CD14-positive monocyte (primary cell): ENCODE measurements at regions not wholly inside any gene's neighbourhood (a gene's known extent, or its start where the extent isn't known, plus 50 kb on each side); places are given as distances from the start of the nearest gene placed in this dataset.
"Not testable (repeated sequence)": the region's sequence is repeated elsewhere in the genome, so short reads cannot be mapped to it uniquely, and the experiment has no call there.

Source experiments
- DNase-seq, 3 donors: peaks; one replicate each; pipeline ENCODE4 v3.0.0-alpha.2; 2011 to 2022
- H2AFZ ChIP-seq: 2 replicates; pipeline ENCODE4 v1.6.0; 2012; ENCODE audit warnings: mild to moderate bottlenecking, low read depth, low read length, inconsistent platforms; ENCODE audit not compliant: insufficient read depth, poor library complexity, severe bottlenecking
- H3K27ac ChIP-seq, 2 donors: 1 replicate in 1 of 2; 2 replicates in 1 of 2; pipeline ENCODE4 v1.5.1; 2012 to 2013; ENCODE audit warnings: low read length in 2 of 2, control low read depth in 1 of 2, inconsistent platforms in 1 of 2, low read depth in 1 of 2, mild to moderate bottlenecking in 1 of 2
- H3K27me3 ChIP-seq, 2 donors: one replicate each; pipeline versions ENCODE4 v1.6.0 to v1.6.1; 2011 to 2013; ENCODE audit warnings: low read length in 2 of 2; ENCODE audit not compliant: control insufficient read depth in 2 of 2, insufficient read depth in 2 of 2
- H3K36me3 ChIP-seq, 2 donors: replicated peaks in 1 of 2; 1 replicate in 1 of 2; 2 replicates in 1 of 2; pipeline versions ENCODE4 v1.5.1 to v1.6.1; 2012 to 2013; ENCODE audit warnings: low read length in 2 of 2, control low read depth in 1 of 2, inconsistent platforms in 1 of 2, mild to moderate bottlenecking in 1 of 2; ENCODE audit not compliant: insufficient read depth in 2 of 2, control insufficient read depth in 1 of 2
- H3K4me1 ChIP-seq, 2 donors: 1 replicate in 1 of 2; 2 replicates in 1 of 2; pipeline versions ENCODE4 v1.5.1 to v1.6.1; 2012 to 2013; ENCODE audit warnings: low read length in 2 of 2, control low read depth in 1 of 2, inconsistent platforms in 1 of 2, mild to moderate bottlenecking in 1 of 2, moderate library complexity in 1 of 2; ENCODE audit not compliant: insufficient read depth in 2 of 2, control insufficient read depth in 1 of 2
- H3K4me2 ChIP-seq: replicated peaks from 2 replicates; pipeline ENCODE3; 2012; ENCODE audit warnings: low read length, moderate library complexity, mild to moderate bottlenecking; ENCODE audit not compliant: poor library complexity, severe bottlenecking; ENCODE audit errors: extremely low read depth
- H3K4me3 ChIP-seq, 3 experiments: fragments of 200-600 bp in 1 of 3; sonication (generic) in 1 of 3; replicated peaks in 1 of 3; 1 replicate in 2 of 3; 2 replicates in 1 of 3; pipeline ENCODE4 v1.5.1; 2011 to 2013; ENCODE audit warnings: low read length in 3 of 3, mild to moderate bottlenecking in 3 of 3, control low read depth in 2 of 3, low read depth in 2 of 3, inconsistent platforms in 1 of 3, moderate library complexity in 1 of 3
- H3K79me2 ChIP-seq: 2 replicates; pipeline ENCODE4 v1.6.0; 2012; ENCODE audit warnings: mild to moderate bottlenecking, control low read depth, inconsistent platforms, low read length, moderate library complexity; ENCODE audit not compliant: insufficient read depth
- H3K9ac ChIP-seq: 2 replicates; pipeline ENCODE4 v1.6.0; 2017; ENCODE audit warnings: low read length, mild to moderate bottlenecking; ENCODE audit not compliant: insufficient read depth, poor library complexity, severe bottlenecking
- H3K9me3 ChIP-seq, 2 donors: replicated peaks in 1 of 2; 1 replicate in 1 of 2; 2 replicates in 1 of 2; pipeline versions ENCODE4 v1.5.1 to v1.6.1; 2012 to 2013; ENCODE audit warnings: low read length in 2 of 2, control low read depth in 1 of 2; ENCODE audit not compliant: control insufficient read depth in 1 of 2, insufficient read depth in 1 of 2
- H4K20me1 ChIP-seq: 2 replicates; pipeline ENCODE4 v1.6.0; 2012; ENCODE audit warnings: mild to moderate bottlenecking, low read length, control low read depth, moderate library complexity; ENCODE audit not compliant: insufficient read depth
- H3K27ac Mint-ChIP-seq, 7 donors: one replicate each; pipeline ENCODE4 v1.8.0; 2020; ENCODE audit warnings: mild to moderate bottlenecking in 7 of 7, mixed read lengths in 7 of 7, moderate library complexity in 6 of 7, inconsistent platforms in 2 of 7
- H3K27me3 Mint-ChIP-seq, 3 donors: one replicate each; pipeline ENCODE4 v1.8.0; 2021 to 2022; ENCODE audit warnings: low read depth in 3 of 3, mild to moderate bottlenecking in 3 of 3, mixed read lengths in 3 of 3, moderate library complexity in 3 of 3, inconsistent platforms in 1 of 3
- H3K36me3 Mint-ChIP-seq, 2 donors: one replicate each; pipeline ENCODE4 v1.8.0; 2020; ENCODE audit warnings: mixed read lengths in 2 of 2, inconsistent platforms in 1 of 2, mild to moderate bottlenecking in 1 of 2
- H3K4me1 Mint-ChIP-seq: one replicate; pipeline ENCODE4 v1.8.0; 2020; ENCODE audit warnings: mild to moderate bottlenecking, mixed read lengths
- H3K4me3 Mint-ChIP-seq, 2 donors: one replicate each; pipeline ENCODE4 v1.8.0; 2020; ENCODE audit warnings: mild to moderate bottlenecking in 2 of 2, mixed read lengths in 2 of 2, moderate library complexity in 1 of 2
- H3K9me3 Mint-ChIP-seq, 7 donors: one replicate each; pipeline ENCODE4 v1.8.0; 2020 to 2022; ENCODE audit warnings: mixed read lengths in 7 of 7, mild to moderate bottlenecking in 6 of 7, moderate library complexity in 6 of 7, inconsistent platforms in 2 of 7
- CTCF ChIP-seq: fragments of 200-600 bp; IDR thresholded peaks from one replicate; pipeline ENCODE4 v1.8.0; 2022; ENCODE audit warnings: antibody characterized with exemption, mild to moderate bottlenecking
- WGBS: methylation state at CpG from one replicate; pipeline ENCODE4 v1.1.5; 2013; ENCODE audit warnings: missing lambda C conversion rate; ENCODE audit not compliant: insufficient coverage; 5-methylcytosine and 5-hydroxymethylcytosine counted together
- intact Hi-C, 2 donors: fragments of 100-400 bp; cut with micrococcal nuclease; formaldehyde crosslinking; loops; one replicate each; pipeline versions ENCODE4 v1.15.0 to v1.15.1; 2023

DNA sequence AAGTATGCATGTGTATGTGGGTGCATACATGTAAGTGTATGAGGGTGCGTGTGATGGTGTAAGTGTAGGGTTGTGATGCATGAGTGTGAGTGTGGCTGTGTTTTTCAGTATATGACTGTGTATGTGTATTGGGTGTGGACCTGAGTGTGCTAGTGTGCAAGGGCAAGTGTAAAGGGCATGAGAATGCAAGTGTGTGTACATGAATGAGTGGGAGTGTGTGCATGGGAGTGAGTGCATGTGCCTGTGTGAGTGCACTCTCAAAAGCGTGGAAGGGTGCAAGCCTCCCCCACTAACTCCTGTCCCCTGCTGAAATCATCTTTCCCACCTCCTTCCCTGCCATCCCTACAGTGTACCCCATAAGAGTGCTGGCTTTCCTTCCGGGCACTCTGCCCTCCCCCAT is 225.1 kb upstream of the PRKX start:
- Histone ChIP-seq H3K4me1 (no peaks in the 10 kb centered on the region), H3K27ac (no peak overlapping the region), H4K20me1 (no peaks in the 10 kb centered on the region), H3K9me3 (no peaks in the 10 kb centered on the region), H2AFZ (no peak overlapping the region), H3K4me2 (no peak overlapping the region), H3K36me3 (no peaks in the 10 kb centered on the region), H3K27me3 (no peaks in the 10 kb centered on the region), H3K4me3 (no peak overlapping the region), H3K79me2 (no peaks in the 10 kb centered on the region), H3K9ac (no peak overlapping the region)
- peaks cover 1 to 4% (median 2%) of the 10 kb centered on the region in 3 donors for H3K27me3 Mint-ChIP-seq
- H3K4me1 Mint-ChIP-seq = no peaks in the 10 kb centered on the region
- no peaks in the 10 kb centered on the region for H3K36me3 Mint-ChIP-seq
- intact Hi-C loops = no loop called here
- DNase-seq = no peak
- 100% methylated on average over 1 of the region's 3 CpGs for WGBS
- peaks cover 0 to 3% (median 0%) of the 10 kb centered on the region in 7 donors for H3K9me3 Mint-ChIP-seq
- no peak overlapping the region for H3K27ac Mint-ChIP-seq
- H3K4me3 Mint-ChIP-seq = no peak overlapping the region
- TF ChIP-seq CTCF = no peak

- H2AFZ ChIP-seq, H3K9ac ChIP-seq, H3K4me1 Mint-ChIP-seq, DNase-seq, H3K4me3 Mint-ChIP-seq, intact Hi-C loops, H3K4me1 ChIP-seq, H3K4me2 ChIP-seq, H3K4me3 ChIP-seq, H3K27me3 ChIP-seq, H3K9me3 ChIP-seq, H4K20me1 ChIP-seq, H3K27ac ChIP-seq, H3K36me3 ChIP-seq, H3K36me3 Mint-ChIP-seq, H3K27me3 Mint-ChIP-seq, H3K79me2 ChIP-seq, H3K27ac Mint-ChIP-seq, H3K9me3 Mint-ChIP-seq: not testable (repeated sequence)
- no CpG with 5 or more reads among the region's 4 CpGs for WGBS
Measured at GRCh38 chrX:3935196-3935595, 221.7 kb upstream of the PRKX start.

GRCh38 chrX:3920424-3921017 is 207.1 kb upstream of the PRKX start:
- H3K9me3 ChIP-seq, DNase-seq, H3K4me2 ChIP-seq, H3K27me3 ChIP-seq, H3K79me2 ChIP-seq, H3K4me3 ChIP-seq, H3K4me1 ChIP-seq, H3K9ac ChIP-seq, H3K27me3 Mint-ChIP-seq, H3K9me3 Mint-ChIP-seq, H3K27ac ChIP-seq, H3K27ac Mint-ChIP-seq, H3K36me3 Mint-ChIP-seq, H3K4me3 Mint-ChIP-seq, H3K36me3 ChIP-seq, H3K4me1 Mint-ChIP-seq, intact Hi-C loops, H4K20me1 ChIP-seq, H2AFZ ChIP-seq: not testable (repeated sequence)
- no CpG with 5 or more reads among the region's 78 CpGs for WGBS

- H3K27me3 Mint-ChIP-seq, H3K4me3 Mint-ChIP-seq, H3K27ac Mint-ChIP-seq, H3K4me1 ChIP-seq, H3K27ac ChIP-seq, intact Hi-C loops, H3K4me2 ChIP-seq, H3K27me3 ChIP-seq, H3K36me3 ChIP-seq, DNase-seq, H2AFZ ChIP-seq, H3K4me3 ChIP-seq, H4K20me1 ChIP-seq, H3K79me2 ChIP-seq, H3K9me3 Mint-ChIP-seq, H3K4me1 Mint-ChIP-seq, H3K9ac ChIP-seq, H3K36me3 Mint-ChIP-seq, H3K9me3 ChIP-seq: not testable (repeated sequence)
- no CpG with 5 or more reads among the region's 79 CpGs for WGBS
Measured at GRCh38 chrX:3919668-3920423, 206.4 kb upstream of the PRKX start.
